Activated B cell treated with CpG ODN at 0.5 μM for 24 hours (primary cell): ENCODE measurements at regions not wholly inside any gene's neighbourhood (a gene's known extent, or its start where the extent isn't known, plus 50 kb on each side); places are given as distances from the start of the nearest gene placed in this dataset.

Source experiments
- ATAC-seq: fragments of 200-7000 bp; cut with Tn5 transposase; one replicate; pipeline ENCODE4 v1.10.0; 2021; ENCODE audit warnings: low read depth, mild to moderate bottlenecking, moderate library complexity
- CTCF ChIA-PET: fragments of 350-600 bp; sonication (Branson Sonifier 250); formaldehyde crosslinking; loops from one replicate; lab custom pipeline; 2021; ENCODE audit warnings: antibody characterized with exemption; lab: Charles Lee
- POLR2A ChIA-PET: fragments of 350-600 bp; sonication (Branson Sonifier 250); formaldehyde crosslinking; loops from one replicate; lab custom pipeline; 2021; ENCODE audit warnings: antibody characterized with exemption; lab: Charles Lee
- DNase-seq: peaks from one replicate; pipeline ENCODE4 v3.0.0; 2022
- H3K27ac Mint-ChIP-seq: one replicate; pipeline ENCODE4 v1.8.0; 2020; ENCODE audit warnings: mixed read lengths
- H3K27me3 Mint-ChIP-seq: one replicate; pipeline ENCODE4 v1.8.0; 2021; ENCODE audit warnings: mixed read lengths
- H3K36me3 Mint-ChIP-seq: one replicate; pipeline ENCODE4 v1.8.0; 2021; ENCODE audit warnings: low read depth, mixed read lengths
- H3K4me1 Mint-ChIP-seq: one replicate; pipeline ENCODE4 v1.8.0; 2021; ENCODE audit warnings: mixed read lengths
- H3K4me3 Mint-ChIP-seq: one replicate; pipeline ENCODE4 v1.8.0; 2020; ENCODE audit warnings: mild to moderate bottlenecking, mixed read lengths
- H3K9me3 Mint-ChIP-seq: one replicate; pipeline ENCODE4 v1.8.0; 2020; ENCODE audit warnings: mixed read lengths
- CTCF ChIP-seq: fragments of 200-600 bp; IDR thresholded peaks from one replicate; pipeline ENCODE4 v1.8.0; 2022; ENCODE audit warnings: antibody characterized with exemption, mild to moderate bottlenecking
- intact Hi-C: fragments of 100-400 bp; cut with micrococcal nuclease; formaldehyde crosslinking; loops from one replicate; pipeline ENCODE4 v1.15.1; 2024

GRCh38 chr1:48084826-48085225 lies 87.6 kb upstream of the TRABD2B start:
- Mint-ChIP-seq H3K9me3 (no peaks in the 10 kb centered on the region), H3K36me3 (no peaks in the 10 kb centered on the region), H3K27me3 (peaks cover 8% of the 10 kb centered on the region), H3K4me1 (no peaks in the 10 kb centered on the region), H3K4me3 (no peak overlapping the region), H3K27ac (no peak overlapping the region)
- DNase-seq (no peak), ATAC-seq (no peak)
- TF ChIP-seq CTCF, result no peak
- intact Hi-C loops, result no loop called here
- POLR2A ChIA-PET, result no interaction called here
- CTCF ChIA-PET, result no interaction called here

GRCh38 chr1:48082271-48082962 lies 85.2 kb upstream of the TRABD2B start:
- no peaks in the 10 kb centered on the region for H3K4me1 Mint-ChIP-seq
- CTCF ChIA-PET, result no interaction called here

GRCh38 chr1:48080331-48081255 lies 83.4 kb upstream of the TRABD2B start:
- no peak for TF ChIP-seq CTCF
- DNase-seq (no peak), ATAC-seq (no peak)
- Mint-ChIP-seq H3K4me1 (peaks cover 3% of the 10 kb centered on the region), H3K9me3 (no peaks in the 10 kb centered on the region), H3K4me3 (no peak overlapping the region), H3K27me3 (peaks cover 5% of the 10 kb centered on the region), H3K36me3 (no peaks in the 10 kb centered on the region), H3K27ac (no peak overlapping the region)
- ChIA-PET POLR2A (no interaction called here), CTCF (interaction anchor here (0.9 to 1.0 kb wide), 2 partner anchors 13 to 19 kb away, joined by 4 to 5 read pairs; no protein-coding TSS in a partner anchor)
- intact Hi-C loops, result no loop called here

More at GRCh38 chr1:48082271-48082962, 85.2 kb upstream of the TRABD2B start:
- DNase-seq, result no peak
- no peaks in the 10 kb centered on the region for H3K9me3 Mint-ChIP-seq
- H3K36me3 Mint-ChIP-seq, result no peaks in the 10 kb centered on the region
- peaks cover 5% of the 10 kb centered on the region for H3K27me3 Mint-ChIP-seq
- POLR2A ChIA-PET, result no interaction called here
- no peak for ATAC-seq
- TF ChIP-seq CTCF, result no peak
- no peak overlapping the region for H3K27ac Mint-ChIP-seq
- intact Hi-C loops, result no loop called here
- no peak overlapping the region for H3K4me3 Mint-ChIP-seq

DNA sequence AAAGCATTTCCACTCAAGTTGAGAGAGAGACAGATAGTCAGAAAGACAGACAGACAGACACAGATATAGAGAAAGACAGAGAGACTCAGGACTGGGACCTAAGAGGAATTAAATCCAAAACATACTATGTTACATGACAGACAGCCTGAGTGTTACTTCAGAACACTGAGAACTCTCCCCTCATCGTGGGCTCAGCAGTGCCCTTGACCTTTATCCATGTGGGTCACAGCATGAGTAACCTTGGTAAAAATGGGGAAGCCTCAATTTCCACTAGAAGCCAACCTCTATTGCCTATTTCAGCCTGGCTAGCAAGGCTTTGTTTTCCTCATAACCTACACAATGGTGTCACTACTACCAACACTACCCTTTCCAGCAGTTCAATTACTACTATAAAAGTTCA lies 81.9 kb upstream of the TRABD2B start:
- no peak for ATAC-seq
- Mint-ChIP-seq H3K27me3 (peaks cover 5% of the 10 kb centered on the region), H3K36me3 (no peaks in the 10 kb centered on the region), H3K4me3 (no peak overlapping the region), H3K27ac (no peak overlapping the region), H3K9me3 (no peaks in the 10 kb centered on the region), H3K4me1 (peaks cover 3% of the 10 kb centered on the region)
- ChIA-PET CTCF (no interaction called here), POLR2A (no interaction called here)
- DNase-seq, result no peak
- intact Hi-C loops, result no loop called here
- no peak for TF ChIP-seq CTCF

- ATAC-seq (no peak), DNase-seq (no peak)
- Mint-ChIP-seq H3K9me3 (no peaks in the 10 kb centered on the region), H3K4me1 (peaks cover 3% of the 10 kb centered on the region), H3K27ac (no peak overlapping the region), H3K36me3 (no peaks in the 10 kb centered on the region), H3K27me3 (peaks cover 5% of the 10 kb centered on the region), H3K4me3 (no peak overlapping the region)
- TF ChIP-seq CTCF, result no peak
- intact Hi-C loops, result no loop called here
- POLR2A ChIA-PET, result no interaction called here
- CTCF ChIA-PET, result interaction anchor here (1.6 kb wide), 1 partner anchor 16 kb away, joined by 3 read pairs; no protein-coding TSS in a partner anchor
These were observed 80.6 kb upstream of the TRABD2B start for GRCh38 chr1:48077795-48078222.
